Stimulated activated CD8-positive, alpha-beta memory T cell treated with anti-CD3 and anti-CD28 coated beads, Interleukin-12 subunit alpha, Interleukin-12 subunit beta, amount 100 ng/mL, for 4 hours (primary cell): ENCODE measurements at regions not wholly inside any gene's neighbourhood (a gene's known extent, or its start where the extent isn't known, plus 50 kb on each side); places are given as distances from the start of the nearest gene placed in this dataset.

Experiments used
- DNase-seq: peaks from one replicate; pipeline ENCODE4 v3.0.0-alpha.2; 2020; ENCODE audit warnings: low read depth

DNA sequence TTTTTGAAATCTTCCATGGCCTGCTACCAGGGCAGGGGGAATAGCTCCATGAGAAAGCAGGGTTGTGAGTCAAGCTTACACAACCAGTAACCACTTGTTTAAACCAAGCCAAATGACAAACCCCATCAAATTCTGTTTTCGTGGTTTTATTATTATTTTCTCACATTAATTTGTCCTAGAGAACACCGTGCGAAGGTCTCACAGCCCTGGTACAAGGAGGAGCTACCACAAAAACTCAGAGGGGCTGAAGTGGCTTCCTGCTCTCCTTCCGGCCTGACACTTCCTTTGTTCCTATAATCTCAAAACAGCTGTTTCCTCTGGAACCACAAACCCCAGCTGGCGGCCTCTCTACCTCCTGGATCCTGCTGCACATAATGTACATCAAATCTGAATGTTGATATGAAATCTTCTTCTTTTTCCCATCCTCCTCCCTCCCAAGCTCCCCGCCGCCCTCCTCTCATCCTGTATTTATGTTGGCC is 375.9 kb downstream of the MCTP2 start:
- DNase-seq = no peak

DNA sequence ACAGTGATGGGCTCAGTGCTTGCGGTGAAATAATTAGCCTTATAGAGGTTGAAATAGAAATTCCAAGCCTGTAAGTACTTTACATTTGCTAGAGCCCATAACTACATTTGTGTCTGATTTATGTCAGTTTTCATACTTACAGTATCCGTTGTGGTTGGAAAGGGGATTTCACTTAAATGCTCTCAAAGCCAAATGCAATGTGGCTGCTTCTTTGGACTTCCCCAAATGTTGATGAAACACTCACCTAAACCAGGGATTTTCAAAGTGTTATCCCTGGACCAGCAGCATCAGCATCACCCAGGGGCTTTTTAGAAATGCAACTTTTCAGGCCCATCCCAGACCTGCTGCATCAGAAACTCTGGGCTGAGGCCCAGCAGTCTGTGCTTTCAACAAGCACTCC is 378.7 kb downstream of the MCTP2 start:
- no peak for DNase-seq

DNA sequence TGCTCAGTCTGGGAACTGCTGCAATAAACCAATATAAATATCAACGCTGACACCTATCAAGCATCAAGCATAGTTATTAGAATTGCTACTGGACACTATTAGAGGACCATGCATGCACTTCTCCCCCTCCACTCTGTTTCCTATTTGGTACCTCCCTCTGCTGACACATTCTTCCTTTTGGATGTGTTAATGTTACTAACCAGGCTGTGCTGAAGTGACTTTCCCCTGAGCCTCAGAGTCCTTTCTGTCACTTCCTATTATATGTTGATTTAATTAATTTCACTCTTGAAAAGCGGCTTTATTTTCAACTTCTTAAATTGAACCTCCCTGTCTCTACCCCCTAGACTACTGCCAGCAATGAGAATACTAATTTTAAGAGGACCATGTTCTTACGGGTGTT is 379.1 kb downstream of the MCTP2 start:
- DNase-seq = no peak

DNA sequence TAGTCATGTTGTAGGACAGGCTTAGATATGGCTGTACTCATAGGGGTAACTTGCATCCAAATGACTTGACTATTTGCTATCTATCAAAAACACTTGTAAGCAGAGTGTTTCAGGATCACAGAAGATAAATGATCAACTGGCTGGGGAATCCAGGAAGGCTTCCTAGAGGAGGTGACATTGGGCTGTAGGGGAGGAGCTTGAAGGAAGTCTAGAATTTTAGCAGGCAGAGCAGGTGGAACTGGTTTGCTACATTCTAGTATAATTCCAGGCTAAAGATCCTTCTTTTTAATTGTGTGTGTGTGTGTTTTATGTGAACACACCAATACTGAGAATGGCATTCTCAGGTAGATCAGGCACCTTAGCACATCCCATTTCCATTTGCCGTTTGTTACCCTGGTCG is 380.3 kb downstream of the MCTP2 start:
- DNase-seq = no peak

DNA sequence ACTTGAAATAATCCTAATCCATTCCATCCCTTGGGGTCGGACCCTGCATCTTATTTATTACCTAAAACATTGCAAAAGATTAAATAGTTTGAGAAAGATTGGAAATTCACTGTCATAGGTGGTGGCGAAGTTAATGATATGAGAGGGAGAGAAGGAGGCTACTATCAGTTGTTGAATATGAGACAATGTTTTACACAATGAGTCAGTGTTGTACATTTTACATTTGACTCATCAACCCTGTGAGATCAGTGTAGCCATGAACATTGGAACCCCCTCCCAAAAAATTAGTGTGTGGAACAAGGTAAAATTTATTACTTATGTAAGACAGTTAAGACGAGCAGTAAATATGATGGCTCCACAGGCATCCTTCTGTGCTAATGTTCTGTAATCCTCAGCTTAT is 384.3 kb downstream of the MCTP2 start:
- no peak for DNase-seq

DNA sequence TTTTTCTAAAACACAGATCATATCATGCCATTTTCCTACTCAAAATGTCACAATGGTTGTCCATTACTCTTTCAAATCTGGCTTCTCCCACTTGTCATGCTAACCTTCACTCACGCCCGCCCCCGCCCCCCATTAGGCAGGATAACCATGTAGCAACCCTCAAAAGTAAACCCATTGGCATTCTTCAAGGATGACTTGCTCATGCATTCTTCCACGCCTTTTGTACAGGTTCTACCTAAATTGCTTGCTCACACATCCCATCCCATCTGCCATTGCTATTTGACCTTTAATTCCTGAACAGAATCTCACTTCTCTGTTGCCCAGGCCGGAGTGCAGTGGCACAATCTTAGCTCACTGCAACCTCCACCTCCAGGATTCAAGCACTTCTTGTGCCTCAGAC is 389.3 kb downstream of the MCTP2 start:
- no peak for DNase-seq

DNA sequence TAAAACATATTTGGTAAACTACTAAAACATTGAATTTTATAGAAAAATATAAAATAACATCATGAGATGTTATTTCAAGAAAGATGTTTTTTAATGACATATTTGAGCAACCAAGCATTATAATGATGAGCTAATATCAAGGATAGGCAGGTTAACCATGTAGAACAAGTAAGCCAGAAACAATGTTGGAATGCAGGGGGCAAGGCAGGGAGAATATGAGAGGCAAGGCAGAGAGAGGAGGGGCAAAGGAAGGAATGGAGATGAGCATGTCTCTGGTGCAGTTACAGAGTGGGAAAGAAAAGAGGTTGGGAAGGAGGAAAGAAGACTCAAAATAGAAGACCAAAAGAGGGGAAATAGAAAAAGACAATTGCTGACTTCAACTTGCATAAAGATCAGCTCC is 390.4 kb downstream of the MCTP2 start:
- DNase-seq = no peak

DNA sequence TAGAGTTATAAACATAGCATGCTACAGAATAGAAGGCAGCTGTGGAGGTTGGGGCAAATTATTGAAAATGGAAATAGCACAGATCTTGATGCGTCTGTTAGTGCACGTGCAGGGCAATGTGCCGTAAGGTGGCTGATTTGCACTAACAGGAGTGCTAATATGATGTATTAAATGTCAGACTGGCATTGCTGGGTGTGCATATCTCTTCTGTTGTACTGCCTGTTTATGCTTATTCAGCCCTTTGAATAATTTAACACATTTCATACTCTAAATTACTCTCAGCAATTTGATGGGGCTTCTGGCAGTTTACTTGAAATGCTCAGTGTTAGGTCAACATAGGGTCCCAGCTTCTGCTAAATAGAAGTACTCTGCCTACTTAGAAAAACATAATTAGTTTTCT is 395.6 kb downstream of the MCTP2 start:
- no peak for DNase-seq

DNA sequence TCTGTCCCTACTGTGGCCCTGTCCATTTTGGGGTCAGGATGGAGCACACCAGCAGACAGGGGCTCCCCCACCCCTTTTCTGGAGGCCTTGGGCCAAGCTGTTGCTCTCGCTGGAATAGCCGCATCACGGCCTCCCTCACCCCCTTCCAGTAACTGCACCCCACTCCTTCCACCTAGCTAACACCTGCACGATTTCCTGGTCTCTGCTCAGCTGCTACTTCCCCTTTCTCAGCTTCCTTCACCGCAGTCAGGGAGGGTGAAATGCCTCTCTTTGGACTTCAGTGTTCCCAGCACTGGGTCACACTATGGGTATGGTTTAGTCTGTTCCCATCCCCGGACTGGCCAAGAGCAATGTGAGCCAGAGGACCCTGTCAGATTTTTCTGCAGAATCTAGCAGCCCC is 400.2 kb downstream of the MCTP2 start:
- DNase-seq = no peak

DNA sequence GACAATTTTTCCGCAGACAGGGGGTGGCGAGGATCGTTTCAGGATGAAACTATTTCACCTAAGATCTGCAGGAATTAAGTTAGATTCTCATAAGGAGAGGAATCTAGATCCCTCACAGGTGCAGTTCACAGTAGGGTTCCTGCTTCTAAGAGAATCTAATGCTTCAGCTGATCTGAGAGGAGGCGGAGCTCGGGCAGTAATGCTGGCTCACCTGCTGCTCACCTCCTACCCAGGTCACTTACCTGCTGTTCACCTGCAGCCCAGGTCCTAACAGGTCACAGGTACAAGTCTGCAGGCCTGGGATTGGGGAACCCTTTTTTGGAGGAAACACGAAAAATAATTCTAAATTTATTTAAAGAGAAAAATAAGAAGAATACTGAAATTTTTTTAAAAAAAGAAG is 406.8 kb downstream of the MCTP2 start:
- DNase-seq = no peak

DNA sequence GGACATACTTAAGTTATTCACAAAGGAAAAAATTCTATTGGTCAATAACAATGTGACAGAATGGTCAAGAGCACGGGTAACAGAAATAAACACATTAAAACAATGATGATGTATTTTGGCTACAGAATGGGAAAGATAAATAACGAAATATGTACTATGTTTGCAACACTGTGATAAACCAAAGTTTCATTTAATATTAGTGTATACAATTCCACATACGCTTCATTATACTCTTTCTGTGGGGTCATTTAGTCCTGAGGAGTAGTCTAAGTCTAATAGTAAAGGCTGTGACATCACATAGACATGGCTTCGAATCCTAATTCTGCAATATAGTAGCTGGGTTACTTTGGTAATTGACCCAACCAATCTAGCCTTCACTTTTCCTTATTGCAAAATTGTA is 408.3 kb downstream of the MCTP2 start:
- no peak for DNase-seq

DNA sequence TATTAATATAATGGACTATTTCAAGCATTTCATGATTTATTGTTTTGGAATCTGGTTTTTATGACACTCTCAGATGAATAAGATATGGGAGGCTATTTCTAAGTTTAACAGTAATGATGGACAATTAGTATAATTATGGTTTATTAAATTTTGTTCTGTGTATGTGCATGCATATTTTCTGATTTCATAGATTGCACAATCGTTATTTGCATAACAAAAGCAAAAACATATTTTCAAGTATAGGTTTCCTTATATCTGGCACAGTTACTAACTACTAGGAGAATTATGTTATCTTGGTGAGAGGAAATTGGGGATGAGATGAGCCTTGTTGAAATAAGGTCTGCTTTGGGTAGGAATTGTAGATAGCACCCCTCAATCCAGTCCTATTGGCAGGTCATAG is 413.1 kb downstream of the MCTP2 start:
- DNase-seq = no peak

DNA sequence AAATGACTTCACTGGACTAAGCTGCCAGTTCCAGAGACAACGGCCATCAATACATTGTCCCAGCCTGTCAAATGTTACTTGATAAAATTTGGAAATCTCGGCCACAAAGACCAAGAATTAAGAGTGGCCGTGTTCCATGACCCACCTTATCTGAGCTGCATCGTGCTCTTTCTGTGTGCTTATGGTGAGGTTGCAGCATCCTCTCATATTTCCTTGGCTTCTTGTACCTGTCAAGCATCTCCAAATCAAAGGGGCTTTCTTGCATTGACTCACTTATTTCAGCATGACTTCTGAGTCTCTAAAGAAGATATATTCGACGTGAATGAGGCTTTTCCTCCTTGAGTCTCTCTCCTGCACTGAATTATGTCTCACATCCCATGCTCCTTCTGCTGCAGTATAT is 421.7 kb downstream of the MCTP2 start:
- no peak for DNase-seq

DNA sequence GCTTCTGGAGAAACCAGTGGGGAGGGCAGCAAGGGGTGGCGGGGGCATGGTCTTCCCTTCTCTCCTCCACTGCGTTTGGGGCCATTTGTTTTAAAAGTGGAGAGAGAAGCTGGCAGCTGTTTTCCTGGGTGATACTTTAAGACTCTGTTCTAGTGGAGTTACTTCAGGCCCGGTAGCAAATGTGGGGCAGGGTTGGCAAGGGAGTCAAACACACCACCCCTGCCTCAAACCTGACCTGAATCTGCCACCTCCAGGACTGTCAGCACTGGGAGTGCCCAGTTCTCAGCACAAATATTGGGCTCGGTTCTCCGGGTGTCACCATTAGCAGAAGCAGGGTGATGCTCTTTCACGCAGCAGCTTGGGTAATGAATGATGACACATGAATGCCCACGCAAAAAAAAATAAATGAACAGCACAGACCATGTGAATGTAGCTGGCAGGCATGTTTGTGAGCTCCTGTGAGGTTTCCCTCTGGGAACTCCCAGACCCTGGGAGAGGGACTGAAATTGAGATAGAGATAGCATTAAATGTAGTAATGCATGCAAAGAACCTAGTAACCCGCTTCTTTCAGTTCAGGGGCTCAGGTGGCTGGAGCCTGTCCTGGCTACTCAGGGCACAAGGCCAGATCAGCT is 424.0 kb downstream of the MCTP2 start:
- no peak for DNase-seq

DNA sequence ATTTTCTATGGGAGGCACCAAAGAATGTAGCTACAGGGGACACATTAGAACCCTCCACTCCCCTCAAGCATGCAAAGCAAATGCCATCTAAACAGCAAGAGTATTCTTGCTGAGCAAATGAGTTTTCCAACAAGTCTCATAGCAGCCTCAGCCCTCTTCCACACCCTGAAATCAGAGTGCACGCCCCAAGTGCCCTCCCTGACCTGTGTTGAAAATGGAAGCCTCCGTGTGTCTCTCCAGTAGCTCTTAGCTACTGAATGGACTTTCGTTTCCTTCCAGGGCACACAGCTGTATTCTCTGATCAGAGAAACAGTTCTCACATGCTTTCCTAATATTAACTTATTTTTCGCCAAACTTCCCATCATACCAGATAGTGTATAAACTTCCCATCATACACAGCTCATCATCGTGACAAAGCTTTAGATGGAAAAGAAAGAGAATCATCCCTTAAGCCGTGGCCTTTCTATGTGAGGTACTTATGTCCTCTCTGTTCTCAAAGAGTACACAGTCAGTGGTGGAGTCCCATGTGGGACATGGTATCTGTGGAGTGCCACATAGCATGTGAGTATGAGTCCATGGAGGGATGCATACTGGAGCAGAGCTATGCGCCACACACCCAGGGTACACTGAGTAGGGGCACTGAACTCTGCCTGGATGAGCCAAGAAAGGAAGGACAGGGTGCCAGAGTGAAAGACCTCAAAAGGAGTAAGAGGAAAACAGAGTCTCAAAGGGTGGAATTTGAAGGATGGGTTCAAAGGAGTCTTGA is 434.5 kb downstream of the MCTP2 start:
- no peak for DNase-seq

DNA sequence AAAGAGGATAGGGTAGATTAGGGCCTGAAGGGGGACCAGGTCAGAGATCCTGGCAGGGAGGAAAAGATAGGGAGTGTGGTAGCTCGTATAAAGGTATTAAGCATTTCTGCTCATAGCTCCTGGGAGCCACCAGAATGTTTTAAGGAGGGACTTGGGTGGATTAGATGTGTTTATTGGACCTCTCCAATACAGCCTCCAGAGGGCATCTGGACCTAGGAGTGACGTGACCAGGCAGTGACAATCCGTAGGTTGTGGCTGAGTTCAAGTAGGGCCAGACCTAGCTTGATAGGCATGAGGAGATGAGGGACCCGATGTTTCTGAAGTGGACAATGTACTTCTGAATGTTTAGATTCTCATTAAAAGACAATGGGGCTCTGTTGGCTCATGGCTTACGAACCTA is 435.2 kb downstream of the MCTP2 start:
- DNase-seq = no peak

DNA sequence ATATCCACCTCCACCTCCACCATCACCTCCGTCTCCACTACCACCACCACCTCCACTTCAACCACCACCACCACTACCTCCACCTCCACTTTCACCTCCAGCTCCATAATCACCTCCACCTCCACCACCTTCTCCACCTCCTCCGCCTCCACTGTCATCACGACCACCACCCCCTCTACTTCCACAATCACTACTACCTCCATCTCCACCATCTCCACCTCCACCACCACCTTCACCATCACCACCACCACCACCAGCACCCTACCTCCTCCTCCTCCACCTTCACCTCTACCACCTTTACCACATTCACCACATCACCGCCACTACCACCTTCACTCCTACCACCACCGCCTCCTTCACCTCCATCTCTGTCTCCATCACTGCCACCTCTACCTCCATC is 435.7 kb downstream of the MCTP2 start:
- DNase-seq = no peak

DNA sequence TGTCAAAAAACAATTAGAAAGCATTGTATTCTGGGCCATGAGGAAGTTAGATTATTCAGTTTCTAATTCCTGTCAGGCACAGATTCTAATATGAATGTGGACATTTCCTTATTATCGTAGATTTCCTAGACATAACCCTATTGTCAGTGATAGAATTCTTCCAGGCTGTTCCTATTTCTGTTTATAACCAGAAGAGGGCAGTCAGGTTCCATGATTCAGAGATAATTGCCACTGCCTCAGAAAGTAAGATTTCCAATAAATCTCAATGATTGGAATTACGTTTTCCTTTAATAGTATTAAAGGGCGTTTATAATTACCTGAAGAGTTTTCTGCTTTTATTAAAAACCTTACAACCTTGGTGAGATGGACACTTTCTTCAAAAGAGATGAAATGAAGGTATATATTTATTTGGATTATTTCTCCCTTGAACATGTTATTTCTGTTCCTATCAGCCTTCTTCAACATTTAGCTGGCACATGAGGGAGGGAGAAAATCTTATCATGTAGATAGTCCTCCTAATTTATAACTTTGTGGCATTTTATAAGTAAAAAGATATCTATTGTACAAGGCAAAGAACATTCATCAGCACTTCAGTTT is 439.2 kb downstream of the MCTP2 start:
- no peak for DNase-seq

DNA sequence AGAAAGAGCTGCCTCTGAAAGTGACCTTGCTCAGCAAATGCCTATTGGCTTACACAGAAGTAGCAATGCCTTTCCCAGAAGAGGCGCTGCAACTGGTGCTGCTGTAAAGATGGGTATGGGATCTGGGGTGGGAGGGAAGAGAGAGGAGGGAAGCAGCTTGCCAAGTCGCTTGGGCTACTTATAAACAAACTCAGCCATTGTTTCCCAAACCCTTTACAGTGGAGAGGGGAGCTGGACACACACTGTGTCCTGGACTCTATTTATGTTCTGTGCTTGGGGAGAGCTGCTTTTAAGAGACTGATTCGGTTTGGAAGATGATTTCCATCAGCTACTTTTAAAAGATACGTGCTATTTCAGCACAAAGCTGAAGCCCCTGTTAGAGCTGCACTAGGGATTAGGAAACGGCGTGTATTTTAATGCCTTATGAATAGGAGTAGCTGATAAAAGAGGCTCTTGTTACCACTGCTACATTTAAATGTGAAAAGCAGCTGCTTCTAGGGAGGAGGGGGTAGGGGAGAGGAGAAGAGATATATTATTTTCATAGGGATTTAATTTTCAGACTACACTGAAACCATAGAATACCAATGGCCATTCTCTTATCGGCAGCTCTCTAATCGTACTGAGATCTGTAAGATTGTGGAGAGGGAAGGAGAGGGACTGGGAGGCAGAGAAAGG is 440.6 kb downstream of the MCTP2 start:
- DNase-seq = no peak

DNA sequence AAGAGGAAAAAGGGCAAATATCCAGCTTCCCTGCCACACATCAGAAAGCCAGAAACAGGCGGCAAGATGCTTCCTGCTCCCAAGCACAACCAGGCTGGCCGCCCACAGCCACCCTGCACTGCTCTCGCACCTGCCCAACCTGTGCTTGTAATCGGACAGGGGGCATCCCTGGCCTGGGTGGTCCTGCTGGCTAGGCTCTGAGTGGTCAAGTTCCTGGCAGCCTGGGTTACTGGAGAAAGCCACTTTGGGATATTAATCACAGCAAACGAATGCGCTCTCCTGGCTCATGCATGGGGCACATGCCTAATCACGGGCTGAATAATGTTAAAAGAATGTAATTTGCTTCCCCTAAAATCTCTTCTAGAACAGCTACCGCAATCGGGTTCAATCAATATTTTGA is 442.4 kb downstream of the MCTP2 start:
- no peak for DNase-seq

DNA sequence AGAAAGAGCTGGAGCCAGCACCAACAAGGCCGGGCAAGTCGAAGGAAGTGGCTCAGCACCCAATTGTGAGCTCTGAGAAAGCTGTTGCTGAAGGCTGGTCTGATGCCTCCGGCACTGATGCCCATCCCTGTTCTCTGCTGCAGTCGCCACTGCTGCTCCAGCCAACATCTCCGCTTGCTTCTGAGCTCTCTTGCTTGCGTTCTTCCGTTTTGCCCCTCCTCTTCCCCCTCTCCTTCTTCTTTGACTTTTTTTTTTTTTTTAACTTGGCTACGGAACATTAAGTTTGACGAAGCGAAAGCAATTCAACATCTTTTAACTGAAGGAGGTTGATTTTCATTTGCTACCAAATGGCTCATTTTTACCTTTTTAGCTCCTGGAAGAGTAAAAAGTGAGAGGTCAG is 442.9 kb downstream of the MCTP2 start:
- no peak for DNase-seq

DNA sequence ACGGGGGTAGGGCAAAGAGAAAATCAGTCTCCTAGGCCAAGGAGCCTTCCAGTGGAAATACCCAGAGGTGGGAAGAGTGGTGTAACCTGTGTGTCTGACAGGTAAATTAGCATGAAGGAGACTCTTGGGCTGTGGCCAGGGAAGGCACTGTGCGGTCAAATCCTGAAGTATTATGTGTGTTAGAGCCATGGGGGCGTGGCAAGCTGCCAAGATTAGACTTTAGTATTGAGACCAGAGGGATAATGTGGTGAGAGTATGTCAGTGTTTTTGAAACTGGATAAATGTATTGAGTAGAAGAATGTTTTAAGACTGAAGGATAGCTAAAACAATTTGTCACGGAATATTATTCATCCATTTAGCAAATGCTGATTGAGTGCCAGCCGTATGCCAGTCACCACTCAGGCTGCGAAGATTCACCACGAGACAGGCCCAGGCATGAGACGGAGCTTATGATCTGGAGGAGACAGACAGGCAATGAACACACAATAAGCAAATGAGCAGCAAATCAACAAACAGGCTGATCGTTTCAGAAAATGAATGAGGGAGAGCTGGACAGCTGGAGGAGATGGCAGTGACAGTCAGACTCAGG is 445.9 kb downstream of the MCTP2 start:
- no peak for DNase-seq

DNA sequence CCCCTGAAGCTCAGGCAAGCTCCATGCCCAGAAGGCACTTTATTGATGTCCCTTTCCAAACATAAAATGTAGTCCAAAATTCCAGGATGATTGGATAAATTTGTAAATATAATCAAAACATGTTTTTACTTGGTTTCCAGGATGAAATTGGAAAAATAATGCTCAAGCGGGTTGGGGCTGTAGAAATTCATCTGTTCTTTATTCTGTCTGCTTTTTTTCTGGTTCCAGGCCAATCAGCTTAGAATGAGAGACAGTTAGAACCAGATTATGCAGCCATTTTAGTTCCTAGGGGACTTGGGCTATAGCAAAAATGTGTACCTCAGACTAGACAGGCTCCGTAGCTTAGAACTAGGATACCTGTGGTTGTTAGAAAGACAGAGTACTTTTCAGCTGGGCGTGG is 450.8 kb downstream of the MCTP2 start:
- no peak for DNase-seq
